Retinal pigment epithelial cell (primary cell): ENCODE measurements at regions not wholly inside any gene's neighbourhood (a gene's known extent, or its start where the extent isn't known, plus 50 kb on each side); places are given as distances from the start of the nearest gene placed in this dataset.
A peak's percentile ranks its signal among the peaks of the same experiment; 100 is the strongest.
"Not testable (repeated sequence)": the region's sequence is repeated elsewhere in the genome, so short reads cannot be mapped to it uniquely, and the experiment has no call there.

ENCODE experiments used
- DNase-seq: peaks from one replicate; pipeline ENCODE4 v3.0.0-alpha.2; 2010; ENCODE audit warnings: low read depth
- H3K4me3 ChIP-seq: 2 replicates; pipeline ENCODE4 v1.5.1; 2011; ENCODE audit warnings: mild to moderate bottlenecking, low read length, control low read depth, moderate library complexity
- TF ChIP-seq, protein P1 (sequence below): conservative IDR thresholded peaks from 2 replicates; pipeline ENCODE4 v1.5.1; 2011; ENCODE audit warnings: low read depth, low read length, control low read depth, inconsistent platforms

DNA sequence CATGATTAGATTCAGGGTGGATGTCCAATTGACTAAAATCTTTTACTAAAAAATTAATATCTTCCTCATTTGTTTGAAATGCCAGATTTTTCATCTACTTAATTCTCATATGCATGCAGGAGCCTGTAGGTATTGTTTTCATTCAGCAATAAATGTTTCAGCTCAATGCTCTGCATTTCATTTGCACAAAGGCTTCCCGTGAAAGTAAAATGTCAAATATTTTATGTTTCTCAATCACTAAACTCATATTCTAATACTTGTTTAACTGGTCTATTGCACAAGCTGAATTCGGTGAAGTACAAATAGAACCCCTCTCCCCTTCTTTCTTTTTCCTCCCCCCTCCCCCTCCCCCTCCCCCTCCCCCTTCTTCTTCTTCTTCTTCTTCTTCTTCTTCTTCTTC lies 175.9 kb downstream of the MCHR2 start:
- TF ChIP-seq, protein P1, sequence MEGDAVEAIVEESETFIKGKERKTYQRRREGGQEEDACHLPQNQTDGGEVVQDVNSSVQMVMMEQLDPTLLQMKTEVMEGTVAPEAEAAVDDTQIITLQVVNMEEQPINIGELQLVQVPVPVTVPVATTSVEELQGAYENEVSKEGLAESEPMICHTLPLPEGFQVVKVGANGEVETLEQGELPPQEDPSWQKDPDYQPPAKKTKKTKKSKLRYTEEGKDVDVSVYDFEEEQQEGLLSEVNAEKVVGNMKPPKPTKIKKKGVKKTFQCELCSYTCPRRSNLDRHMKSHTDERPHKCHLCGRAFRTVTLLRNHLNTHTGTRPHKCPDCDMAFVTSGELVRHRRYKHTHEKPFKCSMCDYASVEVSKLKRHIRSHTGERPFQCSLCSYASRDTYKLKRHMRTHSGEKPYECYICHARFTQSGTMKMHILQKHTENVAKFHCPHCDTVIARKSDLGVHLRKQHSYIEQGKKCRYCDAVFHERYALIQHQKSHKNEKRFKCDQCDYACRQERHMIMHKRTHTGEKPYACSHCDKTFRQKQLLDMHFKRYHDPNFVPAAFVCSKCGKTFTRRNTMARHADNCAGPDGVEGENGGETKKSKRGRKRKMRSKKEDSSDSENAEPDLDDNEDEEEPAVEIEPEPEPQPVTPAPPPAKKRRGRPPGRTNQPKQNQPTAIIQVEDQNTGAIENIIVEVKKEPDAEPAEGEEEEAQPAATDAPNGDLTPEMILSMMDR = no peak
- DNase-seq = no peak
- no peak overlapping the region for H3K4me3 ChIP-seq

DNA sequence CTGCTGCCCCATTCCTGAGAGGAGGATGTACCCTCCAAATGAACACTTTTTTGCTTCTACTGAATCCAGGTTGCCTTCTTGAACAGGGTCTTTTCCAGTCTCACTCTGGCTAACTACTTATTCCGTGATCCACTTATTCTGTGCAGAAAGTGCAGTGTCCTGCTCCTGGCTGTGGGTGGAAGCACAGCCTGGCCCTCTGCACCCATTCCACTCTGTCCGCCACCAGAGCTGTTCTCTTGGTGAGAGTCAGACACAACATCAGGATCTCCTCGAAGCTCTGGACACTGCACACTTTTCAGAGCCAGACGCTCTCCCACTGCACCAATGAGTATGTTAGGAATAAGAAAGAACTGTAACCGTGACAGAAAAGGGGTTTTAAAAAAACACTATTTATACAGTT lies 174.2 kb downstream of the MCHR2 start:
- TF ChIP-seq, protein P1 = no peak
- H3K4me3 ChIP-seq = no peak overlapping the region
- no peak for DNase-seq

DNA sequence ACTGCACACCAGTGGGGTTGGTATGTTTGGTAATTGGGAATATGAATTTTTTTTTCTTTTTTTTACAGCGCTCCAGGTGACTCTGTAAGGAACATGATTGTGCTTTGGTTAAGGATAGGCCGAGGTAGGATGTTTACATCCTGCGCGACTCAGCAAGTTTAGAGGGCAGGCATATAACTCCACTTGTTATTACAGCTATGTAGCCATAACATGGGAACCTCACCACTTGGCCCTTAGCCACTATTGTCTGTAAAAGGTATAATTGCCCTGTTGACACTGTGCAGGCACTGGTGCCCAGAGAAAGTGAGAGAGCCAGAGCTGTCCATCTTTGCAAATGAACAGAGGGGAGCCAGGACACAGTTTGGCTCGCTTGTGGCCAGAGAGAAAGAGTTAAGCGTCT lies 172.9 kb downstream of the MCHR2 start:
- no peak overlapping the region for H3K4me3 ChIP-seq
- TF ChIP-seq, protein P1 = no peak
- DNase-seq = no peak

DNA sequence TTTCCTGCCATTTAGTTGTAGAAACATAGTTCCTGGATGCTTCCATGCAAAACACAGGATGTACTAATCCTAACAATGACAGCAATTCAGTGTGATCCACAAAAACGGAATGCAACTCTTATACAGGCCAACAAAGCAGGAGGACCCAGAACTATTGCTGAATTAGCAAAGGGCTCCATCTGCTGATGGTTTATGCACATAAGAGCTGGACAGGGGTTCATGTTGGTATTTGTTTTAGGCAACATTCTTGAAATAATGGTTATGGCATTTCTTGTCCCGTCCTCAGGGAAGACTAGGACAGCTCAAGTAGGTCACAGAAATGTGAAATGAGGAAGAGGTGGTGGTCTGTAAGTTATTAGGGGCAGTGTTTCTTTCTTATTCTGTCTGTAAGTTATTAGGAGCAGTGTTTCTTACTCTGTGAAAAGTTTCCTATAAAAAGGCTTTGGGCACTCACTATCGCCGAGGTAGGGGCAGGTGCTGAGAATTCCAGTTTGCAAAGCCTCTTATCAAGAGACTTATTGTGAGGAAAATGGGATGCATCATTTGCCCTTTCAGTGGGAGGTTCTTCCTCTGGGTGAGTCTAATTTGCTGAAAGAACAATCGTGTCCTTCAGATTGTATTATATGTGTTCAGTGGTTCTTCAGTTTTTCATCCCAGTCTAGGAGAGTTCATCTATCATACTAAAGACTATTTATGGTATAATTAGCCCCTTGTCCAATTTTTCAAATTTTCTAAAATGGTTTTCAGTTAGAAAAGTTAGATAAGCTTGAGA lies 171.1 kb downstream of the MCHR2 start:
- TF ChIP-seq, protein P1 = peak; percentile 69
- DNase-seq = peak; percentile 34
- H3K4me3 ChIP-seq = peak overlapping the region; percentile 23

DNA sequence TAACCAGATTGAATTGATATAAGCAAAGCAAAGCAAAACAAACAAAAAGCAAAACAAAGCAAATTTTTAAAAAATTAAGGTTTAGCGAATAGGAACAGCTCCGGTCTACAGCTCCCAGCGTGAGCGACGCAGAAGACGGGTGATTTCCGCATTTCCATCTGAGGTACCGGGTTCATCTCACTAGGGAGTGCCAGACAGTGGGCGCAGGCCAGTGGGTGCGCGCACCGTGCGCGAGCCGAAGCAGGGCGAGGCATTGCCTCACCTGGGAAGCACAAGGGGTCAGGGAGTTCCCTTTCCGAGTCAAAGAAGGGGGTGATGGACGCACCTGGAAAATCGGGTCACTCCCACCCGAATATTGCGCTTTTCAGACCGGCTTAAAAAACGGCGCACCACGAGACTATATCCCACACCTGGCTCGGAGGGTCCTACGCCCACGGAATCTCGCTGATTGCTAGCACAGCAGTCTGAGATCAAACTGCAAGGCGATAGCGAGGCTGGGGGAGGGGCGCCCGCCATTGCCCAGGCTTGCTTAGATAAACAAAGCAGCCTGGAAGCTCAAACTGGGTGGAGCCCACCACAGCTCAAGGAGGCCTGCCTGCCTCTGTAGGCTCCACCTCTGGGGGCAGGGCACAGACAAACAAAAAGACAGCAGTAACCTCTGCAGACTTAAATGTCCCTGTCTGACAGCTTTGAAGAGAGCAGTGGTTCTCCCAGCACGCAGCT lies 170.3 kb downstream of the MCHR2 start:
- peak overlapping the region; percentile 24 for H3K4me3 ChIP-seq
- DNase-seq = not testable (repeated sequence)

DNA sequence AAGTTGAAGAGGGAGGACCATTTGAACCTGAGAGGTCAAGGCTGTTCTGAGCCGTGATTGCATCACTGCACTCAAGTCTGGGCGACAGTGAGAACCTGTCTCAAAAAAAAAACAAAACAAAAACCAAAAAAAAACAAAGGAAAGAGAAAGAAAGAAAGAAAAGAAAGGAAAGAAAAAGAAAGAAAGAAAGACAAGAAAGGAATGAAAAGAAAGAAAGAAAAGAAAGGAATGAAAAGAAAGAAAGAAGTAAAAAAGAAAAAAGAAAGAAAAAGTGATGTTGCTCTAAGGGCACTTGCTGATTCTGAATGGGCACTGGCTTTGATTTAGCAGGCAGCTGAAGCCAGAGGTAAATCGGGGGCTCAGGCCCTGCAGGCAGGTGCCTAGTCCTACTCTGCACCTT lies 161.0 kb downstream of the MCHR2 start:
- TF ChIP-seq, protein P1 = no peak
- no peak overlapping the region for H3K4me3 ChIP-seq
- DNase-seq = no peak

DNA sequence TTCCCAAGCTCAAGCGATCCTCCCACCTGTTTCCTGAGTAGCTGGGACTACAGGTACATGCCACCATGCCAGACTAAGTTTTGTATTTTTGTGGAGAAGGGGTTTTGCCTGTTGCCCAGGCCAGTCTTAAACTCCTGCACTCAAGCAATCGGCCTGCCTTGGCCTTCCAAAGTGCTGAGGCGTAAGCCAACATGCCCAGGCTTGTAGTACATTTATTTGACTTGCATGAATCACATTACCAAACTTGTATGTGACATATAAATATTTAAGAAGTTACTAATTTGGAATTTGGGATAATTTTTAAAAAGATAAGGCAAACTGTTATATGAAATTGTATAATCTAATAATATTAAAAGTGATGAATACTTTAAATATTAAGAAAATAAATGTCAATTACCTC lies 157.6 kb downstream of the MCHR2 start:
- TF ChIP-seq, protein P1 = no peak
- DNase-seq = no peak
- H3K4me3 ChIP-seq = no peak overlapping the region
